GM12878 (cell line): ENCODE measurements at regions not wholly inside any gene's neighbourhood (a gene's known extent, or its start where the extent isn't known, plus 50 kb on each side); places are given as distances from the start of the nearest gene placed in this dataset.

Experiments used
- BHLHE40 ChIP-seq, 2 experiments: fragments of 450-650 bp in 1 of 2; IDR thresholded peaks; 2 replicates each; pipeline ENCODE4 v1.6.1; 2011 to 2017; ENCODE audit warnings: low read depth in 2 of 2, borderline replicate concordance in 1 of 2, improper control_type of control experiment in 1 of 2, low read length in 1 of 2, mild to moderate bottlenecking in 1 of 2
- EGR1 ChIP-seq, 2 experiments: IDR thresholded peaks; 1 replicate in 1 of 2; 2 replicates in 1 of 2; pipeline ENCODE4 v1.6.1; 2011 to 2012; ENCODE audit warnings: low read depth in 2 of 2, low read length in 2 of 2, borderline replicate concordance in 1 of 2, mild to moderate bottlenecking in 1 of 2, moderate library complexity in 1 of 2
- FOXK2 ChIP-seq: fragments of 450-650 bp; IDR thresholded peaks from 2 replicates; pipeline ENCODE4 v1.6.1; 2017; ENCODE audit warnings: mild to moderate bottlenecking, moderate library complexity
- RAD21 ChIP-seq: IDR thresholded peaks from 2 replicates; pipeline ENCODE4 v1.6.1; 2011; ENCODE audit warnings: mild to moderate bottlenecking, low read depth, low read length, moderate library complexity; ENCODE audit not compliant: insufficient read depth
- SIX5 ChIP-seq: IDR thresholded peaks from 2 replicates; pipeline ENCODE4 v1.6.1; 2011; ENCODE audit warnings: mild to moderate bottlenecking, low read depth, low read length, moderate library complexity; ENCODE audit not compliant: severe bottlenecking
- SMAD5 ChIP-seq: IDR thresholded peaks from 2 replicates; pipeline ENCODE4 v1.6.1; 2016; ENCODE audit warnings: antibody characterized with exemption, low read depth
- TAF1 ChIP-seq: IDR thresholded peaks from 2 replicates; pipeline ENCODE4 v1.6.1; 2011; ENCODE audit warnings: mild to moderate bottlenecking, low read depth, low read length, borderline replicate concordance
- ZZZ3 ChIP-seq: IDR thresholded peaks from 2 replicates; pipeline ENCODE4 v1.6.1; 2011; ENCODE audit warnings: low read depth; ENCODE audit not compliant: control insufficient read depth, insufficient read length
- TF ChIP-seq, protein P1 (sequence below): fragments of 450-650 bp; IDR thresholded peaks from 2 replicates; pipeline ENCODE4 v1.6.1; 2018; ENCODE audit warnings: borderline replicate concordance, mild to moderate bottlenecking; ENCODE audit not compliant: partially characterized antibody
- TF ChIP-seq, protein P2 (sequence below): fragments of 450-650 bp; IDR thresholded peaks from 2 replicates; pipeline ENCODE4 v1.6.1; 2016; ENCODE audit warnings: mild to moderate bottlenecking, moderate library complexity, borderline replicate concordance
- TF ChIP-seq, protein P3 (sequence below): fragments of 450-650 bp; formaldehyde crosslinking; IDR thresholded peaks from 2 replicates; pipeline ENCODE4 v1.5.0; 2022; ENCODE audit warnings: mild to moderate bottlenecking, missing genetic modification characterization

DNA sequence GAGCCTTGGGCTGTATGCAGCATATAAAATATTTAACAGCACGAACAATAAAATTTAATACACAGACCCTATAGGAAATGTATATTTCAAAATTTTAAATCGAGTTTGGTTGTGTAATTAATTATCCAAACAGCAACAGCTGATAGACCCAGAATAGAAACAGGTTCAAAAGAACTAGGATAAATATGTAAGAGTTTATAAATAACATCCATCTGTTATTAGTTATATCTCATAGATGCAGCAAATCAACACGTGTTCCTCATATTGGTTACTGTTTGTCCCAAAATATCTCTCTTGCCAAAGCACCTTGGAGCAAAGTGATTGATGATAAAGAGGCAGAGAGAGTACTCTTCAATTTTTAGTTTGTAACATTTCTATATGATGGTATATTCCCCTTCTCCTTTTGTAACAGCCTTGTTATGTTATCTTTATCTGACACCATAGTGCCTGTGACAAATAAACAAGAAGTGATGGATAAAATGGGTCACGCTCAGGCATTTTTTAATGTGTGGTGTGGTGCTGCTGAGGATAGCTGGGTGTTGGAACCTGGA, 260.6 kb upstream of the NBEA start (continued):
- TF ChIP-seq, protein P1, sequence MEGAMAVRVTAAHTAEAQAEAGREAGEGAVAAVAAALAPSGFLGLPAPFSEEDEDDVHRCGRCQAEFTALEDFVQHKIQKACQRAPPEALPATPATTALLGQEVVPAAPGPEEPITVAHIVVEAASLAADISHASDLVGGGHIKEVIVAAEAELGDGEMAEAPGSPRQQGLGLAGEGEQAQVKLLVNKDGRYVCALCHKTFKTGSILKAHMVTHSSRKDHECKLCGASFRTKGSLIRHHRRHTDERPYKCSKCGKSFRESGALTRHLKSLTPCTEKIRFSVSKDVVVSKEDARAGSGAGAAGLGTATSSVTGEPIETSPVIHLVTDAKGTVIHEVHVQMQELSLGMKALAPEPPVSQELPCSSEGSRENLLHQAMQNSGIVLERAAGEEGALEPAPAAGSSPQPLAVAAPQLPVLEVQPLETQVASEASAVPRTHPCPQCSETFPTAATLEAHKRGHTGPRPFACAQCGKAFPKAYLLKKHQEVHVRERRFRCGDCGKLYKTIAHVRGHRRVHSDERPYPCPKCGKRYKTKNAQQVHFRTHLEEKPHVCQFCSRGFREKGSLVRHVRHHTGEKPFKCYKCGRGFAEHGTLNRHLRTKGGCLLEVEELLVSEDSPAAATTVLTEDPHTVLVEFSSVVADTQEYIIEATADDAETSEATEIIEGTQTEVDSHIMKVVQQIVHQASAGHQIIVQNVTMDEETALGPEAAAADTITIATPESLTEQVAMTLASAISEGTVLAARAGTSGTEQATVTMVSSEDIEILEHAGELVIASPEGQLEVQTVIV = no peak
- TF ChIP-seq TAF1 = no peak
- no peak for TF ChIP-seq SMAD5
- no peak for TF ChIP-seq EGR1 (IDR thresholded peaks at IDR 0.05; ENCODE audit: borderline replicate concordance in 1 of 2, low read depth in 2 of 2, low read length in 2 of 2)
- no peak for TF ChIP-seq FOXK2
- TF ChIP-seq, protein P2, sequence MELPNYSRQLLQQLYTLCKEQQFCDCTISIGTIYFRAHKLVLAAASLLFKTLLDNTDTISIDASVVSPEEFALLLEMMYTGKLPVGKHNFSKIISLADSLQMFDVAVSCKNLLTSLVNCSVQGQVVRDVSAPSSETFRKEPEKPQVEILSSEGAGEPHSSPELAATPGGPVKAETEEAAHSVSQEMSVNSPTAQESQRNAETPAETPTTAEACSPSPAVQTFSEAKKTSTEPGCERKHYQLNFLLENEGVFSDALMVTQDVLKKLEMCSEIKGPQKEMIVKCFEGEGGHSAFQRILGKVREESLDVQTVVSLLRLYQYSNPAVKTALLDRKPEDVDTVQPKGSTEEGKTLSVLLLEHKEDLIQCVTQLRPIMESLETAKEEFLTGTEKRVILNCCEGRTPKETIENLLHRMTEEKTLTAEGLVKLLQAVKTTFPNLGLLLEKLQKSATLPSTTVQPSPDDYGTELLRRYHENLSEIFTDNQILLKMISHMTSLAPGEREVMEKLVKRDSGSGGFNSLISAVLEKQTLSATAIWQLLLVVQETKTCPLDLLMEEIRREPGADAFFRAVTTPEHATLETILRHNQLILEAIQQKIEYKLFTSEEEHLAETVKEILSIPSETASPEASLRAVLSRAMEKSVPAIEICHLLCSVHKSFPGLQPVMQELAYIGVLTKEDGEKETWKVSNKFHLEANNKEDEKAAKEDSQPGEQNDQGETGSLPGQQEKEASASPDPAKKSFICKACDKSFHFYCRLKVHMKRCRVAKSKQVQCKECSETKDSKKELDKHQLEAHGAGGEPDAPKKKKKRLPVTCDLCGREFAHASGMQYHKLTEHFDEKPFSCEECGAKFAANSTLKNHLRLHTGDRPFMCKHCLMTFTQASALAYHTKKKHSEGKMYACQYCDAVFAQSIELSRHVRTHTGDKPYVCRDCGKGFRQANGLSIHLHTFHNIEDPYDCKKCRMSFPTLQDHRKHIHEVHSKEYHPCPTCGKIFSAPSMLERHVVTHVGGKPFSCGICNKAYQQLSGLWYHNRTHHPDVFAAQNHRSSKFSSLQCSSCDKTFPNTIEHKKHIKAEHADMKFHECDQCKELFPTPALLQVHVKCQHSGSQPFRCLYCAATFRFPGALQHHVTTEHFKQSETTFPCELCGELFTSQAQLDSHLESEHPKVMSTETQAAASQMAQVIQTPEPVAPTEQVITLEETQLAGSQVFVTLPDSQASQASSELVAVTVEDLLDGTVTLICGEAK = no peak
- TF ChIP-seq, protein P3, sequence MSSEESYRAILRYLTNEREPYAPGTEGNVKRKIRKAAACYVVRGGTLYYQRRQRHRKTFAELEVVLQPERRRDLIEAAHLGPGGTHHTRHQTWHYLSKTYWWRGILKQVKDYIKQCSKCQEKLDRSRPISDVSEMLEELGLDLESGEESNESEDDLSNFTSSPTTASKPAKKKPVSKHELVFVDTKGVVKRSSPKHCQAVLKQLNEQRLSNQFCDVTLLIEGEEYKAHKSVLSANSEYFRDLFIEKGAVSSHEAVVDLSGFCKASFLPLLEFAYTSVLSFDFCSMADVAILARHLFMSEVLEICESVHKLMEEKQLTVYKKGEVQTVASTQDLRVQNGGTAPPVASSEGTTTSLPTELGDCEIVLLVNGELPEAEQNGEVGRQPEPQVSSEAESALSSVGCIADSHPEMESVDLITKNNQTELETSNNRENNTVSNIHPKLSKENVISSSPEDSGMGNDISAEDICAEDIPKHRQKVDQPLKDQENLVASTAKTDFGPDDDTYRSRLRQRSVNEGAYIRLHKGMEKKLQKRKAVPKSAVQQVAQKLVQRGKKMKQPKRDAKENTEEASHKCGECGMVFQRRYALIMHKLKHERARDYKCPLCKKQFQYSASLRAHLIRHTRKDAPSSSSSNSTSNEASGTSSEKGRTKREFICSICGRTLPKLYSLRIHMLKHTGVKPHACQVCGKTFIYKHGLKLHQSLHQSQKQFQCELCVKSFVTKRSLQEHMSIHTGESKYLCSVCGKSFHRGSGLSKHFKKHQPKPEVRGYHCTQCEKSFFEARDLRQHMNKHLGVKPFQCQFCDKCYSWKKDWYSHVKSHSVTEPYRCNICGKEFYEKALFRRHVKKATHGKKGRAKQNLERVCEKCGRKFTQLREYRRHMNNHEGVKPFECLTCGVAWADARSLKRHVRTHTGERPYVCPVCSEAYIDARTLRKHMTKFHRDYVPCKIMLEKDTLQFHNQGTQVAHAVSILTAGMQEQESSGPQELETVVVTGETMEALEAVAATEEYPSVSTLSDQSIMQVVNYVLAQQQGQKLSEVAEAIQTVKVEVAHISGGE (CRISPR knock-in tag) = no peak
- TF ChIP-seq BHLHE40 (IDR thresholded peaks at IDR 0.05; ENCODE audit: borderline replicate concordance in 1 of 2, low read depth in 2 of 2, low read length in 1 of 2) = no peak
- TF ChIP-seq ZZZ3 = no peak
- no peak for TF ChIP-seq RAD21
- no peak for TF ChIP-seq SIX5
